AG08396 (cell line): ENCODE measurements at regions not wholly inside any gene's neighbourhood (a gene's known extent, or its start where the extent isn't known, plus 50 kb on each side); places are given as distances from the start of the nearest gene placed in this dataset.
"Not testable (repeated sequence)": the region's sequence is repeated elsewhere in the genome, so short reads cannot be mapped to it uniquely, and the experiment has no call there.

Source experiments
- DNase-seq: peaks from one replicate; pipeline ENCODE4 v3.0.0; 2012; ENCODE audit warnings: low spot score, mixed read lengths

- DNase-seq: no peak
These were observed 237.4 kb upstream of the ACVR2A start for GRCh38 chr2:147607379-147607778.

DNA sequence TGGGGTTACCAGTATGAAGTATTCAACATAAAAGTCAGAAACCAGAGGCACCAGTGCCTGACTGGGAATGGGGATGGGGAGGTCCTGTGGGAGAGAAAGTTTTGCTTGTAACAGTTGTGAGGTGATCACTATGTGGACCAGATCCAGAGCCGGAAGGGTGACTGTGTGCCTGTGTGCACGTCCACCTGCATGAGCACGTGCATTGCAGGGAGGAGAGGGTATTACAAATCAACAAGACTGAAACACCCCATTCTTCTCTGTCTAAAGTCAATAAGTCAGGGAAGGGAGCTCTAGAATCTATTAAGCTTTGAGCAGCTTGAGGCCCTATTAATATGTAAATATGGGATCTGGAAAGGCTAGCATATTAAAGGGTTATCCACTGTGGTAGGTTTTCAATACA lies 241.0 kb upstream of the ACVR2A start:
- DNase-seq: no peak

GRCh38 chr2:147603447-147603846 lies 241.4 kb upstream of the ACVR2A start:
- no peak for DNase-seq

GRCh38 chr2:147600646-147601045 lies 244.2 kb upstream of the ACVR2A start:
- DNase-seq: no peak

GRCh38 chr2:147600223-147600622 lies 244.6 kb upstream of the ACVR2A start:
- DNase-seq: no peak

- DNase-seq: no peak
These were observed 249.6 kb upstream of the ACVR2A start for GRCh38 chr2:147595200-147595599.

- DNase-seq: no peak
These were observed 250.8 kb upstream of the ACVR2A start for GRCh38 chr2:147594038-147594437.

DNA sequence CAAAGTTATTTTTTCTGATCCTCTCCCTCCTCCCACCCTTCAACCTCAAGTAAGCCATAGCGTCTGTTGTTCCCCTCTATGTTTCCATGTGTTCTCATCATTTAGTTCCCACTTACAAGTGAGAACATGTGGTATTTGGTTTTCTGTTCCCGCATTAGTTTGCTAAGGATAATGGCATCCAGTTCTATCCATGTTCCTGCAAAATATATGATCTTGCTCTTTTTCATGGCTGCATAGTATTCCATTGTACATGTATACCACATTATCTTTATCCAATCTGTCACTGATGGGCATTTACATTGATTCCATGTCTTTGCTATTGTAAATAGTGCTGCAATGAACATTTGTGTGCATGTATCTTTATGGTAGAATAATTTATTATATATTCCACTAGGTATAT lies 252.0 kb upstream of the ACVR2A start:
- not testable (repeated sequence) for DNase-seq

DNA sequence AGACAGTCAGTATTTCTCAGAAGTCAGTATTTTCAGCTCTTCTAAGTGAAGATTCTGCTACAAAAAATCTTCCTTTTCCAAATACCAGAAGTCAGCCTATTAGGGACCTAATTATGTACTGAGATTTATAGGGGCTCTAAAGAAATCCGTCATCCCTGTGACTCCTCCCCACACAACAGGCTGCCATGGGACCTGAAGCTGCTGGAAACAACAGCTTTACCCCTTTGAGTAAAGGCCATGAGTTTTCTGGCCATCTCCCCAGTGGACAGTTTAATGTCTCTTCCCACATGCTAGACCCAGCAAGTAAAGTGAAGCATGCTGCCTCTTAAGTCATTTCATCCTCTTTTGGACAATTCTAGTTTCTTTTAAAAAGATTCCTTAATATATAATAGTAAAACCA lies 255.7 kb upstream of the ACVR2A start:
- no peak for DNase-seq

DNA sequence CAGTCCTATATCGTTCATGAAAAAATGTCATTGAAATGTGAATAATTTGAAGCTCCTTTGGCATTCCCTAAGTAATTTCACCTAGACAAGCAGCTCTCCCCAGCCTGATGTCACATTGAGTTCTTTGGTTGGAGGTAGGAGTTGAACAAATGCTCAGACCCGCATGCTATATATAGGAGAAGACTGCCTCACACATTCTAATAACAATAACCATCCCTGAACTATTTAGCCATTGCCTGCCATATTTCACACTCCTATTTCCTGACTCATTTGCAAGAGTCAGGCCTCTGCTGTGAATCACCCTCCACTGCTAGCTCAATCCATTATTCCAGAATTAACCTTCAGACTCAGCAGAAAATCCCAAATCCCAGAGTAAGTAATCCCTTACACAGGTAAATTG lies 256.6 kb upstream of the ACVR2A start:
- no peak for DNase-seq

- no peak for DNase-seq
These were observed 266.3 kb upstream of the ACVR2A start for GRCh38 chr2:147578529-147578928.

DNA sequence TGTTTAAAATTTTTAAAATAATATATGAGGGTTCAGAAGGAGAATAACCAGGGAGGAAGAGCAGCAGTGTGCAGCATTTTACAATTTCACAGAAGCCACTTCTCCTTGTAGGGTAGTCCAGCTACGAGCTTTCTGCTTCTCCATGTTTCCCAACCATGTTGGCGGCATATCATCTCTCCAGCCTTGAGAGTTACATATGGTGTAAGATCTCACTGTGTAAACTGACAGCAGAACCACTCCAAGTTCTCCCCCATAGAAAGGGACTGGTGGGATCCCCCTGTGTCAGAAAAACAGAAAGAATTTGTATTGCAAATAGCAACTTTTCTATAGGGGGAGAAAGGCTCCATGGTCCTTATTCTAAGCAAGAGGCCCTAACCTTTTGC lies 266.8 kb upstream of the ACVR2A start:
- no peak for DNase-seq

DNA sequence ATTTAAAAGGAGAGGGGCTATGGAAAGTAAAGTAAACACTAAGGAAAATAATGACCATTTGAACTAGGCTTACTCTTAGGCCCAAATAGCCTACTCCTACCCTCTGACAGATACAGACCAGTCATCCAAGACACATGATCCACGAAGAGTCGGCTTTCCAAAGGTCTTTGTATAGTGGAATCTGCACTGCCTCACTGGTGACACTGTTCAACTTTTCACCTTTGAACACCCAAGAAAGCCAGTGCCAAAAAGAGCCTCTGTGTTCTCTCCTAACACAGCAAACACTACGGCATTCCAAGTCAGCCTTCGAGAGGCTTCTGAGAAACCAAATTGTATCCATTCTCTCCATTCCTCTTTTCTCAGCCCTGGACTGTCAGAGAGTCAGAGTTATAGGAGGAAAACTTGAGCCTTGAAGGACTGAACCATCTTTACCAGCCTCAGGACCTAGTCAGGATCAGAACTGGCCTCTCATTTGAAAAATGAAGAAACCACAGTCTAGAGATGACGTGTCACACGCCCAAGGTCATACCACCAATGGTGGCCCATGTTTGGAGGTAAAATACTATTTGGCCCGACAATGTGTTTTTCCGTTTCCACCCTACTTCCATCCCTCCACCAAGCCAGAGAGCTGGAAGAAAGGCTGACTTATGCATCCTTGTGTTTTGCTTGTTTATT lies 267.4 kb upstream of the ACVR2A start:
- DNase-seq: no peak

- no peak for DNase-seq
These were observed 269.7 kb upstream of the ACVR2A start for GRCh38 chr2:147575106-147575505.

DNA sequence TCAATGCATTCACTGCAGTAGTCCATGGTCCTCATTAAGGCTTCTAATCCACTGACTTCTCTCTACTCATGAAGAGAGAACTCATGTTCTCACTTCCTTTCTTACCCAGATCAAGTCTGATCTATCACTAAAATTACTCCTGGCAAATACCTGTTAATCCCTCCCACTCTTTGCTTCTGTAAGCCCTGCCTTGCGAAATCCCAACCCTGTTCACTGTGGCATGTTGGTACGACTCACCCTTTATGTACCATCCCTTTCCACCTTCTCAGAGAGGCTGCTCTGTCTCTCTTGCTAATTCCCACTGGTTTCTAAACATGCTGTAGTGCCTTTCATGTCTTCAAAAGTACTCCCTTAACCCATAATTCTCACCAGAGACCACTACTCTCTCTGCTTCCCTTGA lies 272.2 kb upstream of the ACVR2A start:
- no peak for DNase-seq

DNA sequence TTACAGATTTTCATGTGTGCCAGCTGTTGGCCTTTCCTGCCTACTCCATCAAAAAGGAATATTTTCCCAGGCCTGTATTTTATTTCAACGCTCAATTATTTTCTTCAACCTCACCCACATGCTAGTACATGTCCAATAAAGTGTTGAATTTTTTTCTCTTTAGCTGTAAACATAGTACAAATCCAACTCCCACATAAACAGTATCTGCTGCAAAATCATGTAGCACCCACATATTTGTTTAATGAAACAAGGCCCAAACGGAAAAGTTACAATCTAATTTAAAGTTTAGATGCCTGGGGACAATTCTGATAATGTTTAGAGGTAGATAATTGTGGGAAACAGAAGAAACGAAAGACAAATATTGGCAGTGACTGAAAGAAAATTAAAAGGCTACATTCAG lies 275.4 kb upstream of the ACVR2A start:
- DNase-seq: no peak

GRCh38 chr2:147568109-147568508 lies 276.7 kb upstream of the ACVR2A start:
- no peak for DNase-seq

GRCh38 chr2:147567136-147567535 lies 277.7 kb upstream of the ACVR2A start:
- DNase-seq: no peak

DNA sequence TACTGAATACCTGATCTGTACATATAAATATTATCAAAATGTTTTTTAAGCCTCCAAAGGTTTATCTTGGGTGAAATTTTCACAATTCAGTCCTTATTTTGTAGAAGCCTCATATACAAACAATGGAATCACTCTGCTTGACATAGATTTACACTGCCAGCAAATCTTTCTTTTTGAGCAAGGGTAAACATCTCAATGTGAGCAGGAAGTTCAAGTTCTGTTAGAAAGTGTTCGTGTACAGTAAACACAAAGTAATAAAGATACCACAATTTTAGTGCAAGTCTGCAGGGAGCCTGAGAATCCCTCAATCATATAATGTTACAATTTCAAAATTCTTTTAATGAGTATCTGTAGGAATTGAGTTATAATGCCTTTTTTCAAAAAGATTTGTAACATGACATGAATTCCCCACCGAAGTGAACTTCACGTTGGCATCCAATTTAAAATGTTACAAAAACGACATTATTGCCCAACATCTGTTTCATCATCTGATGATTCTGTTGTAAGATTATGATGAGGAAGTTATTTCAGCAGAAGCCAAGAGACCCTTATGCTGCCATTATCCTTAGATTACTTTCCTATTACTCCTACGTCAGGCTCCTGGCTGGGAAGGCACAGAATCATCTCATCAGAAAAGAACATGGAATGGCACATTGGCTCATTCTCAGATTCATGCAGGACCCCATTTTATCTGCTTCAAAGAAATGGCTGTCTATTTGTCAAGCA lies 283.9 kb upstream of the ACVR2A start:
- DNase-seq: no peak

- no peak for DNase-seq
These were observed 285.6 kb upstream of the ACVR2A start for GRCh38 chr2:147559070-147559725.

DNA sequence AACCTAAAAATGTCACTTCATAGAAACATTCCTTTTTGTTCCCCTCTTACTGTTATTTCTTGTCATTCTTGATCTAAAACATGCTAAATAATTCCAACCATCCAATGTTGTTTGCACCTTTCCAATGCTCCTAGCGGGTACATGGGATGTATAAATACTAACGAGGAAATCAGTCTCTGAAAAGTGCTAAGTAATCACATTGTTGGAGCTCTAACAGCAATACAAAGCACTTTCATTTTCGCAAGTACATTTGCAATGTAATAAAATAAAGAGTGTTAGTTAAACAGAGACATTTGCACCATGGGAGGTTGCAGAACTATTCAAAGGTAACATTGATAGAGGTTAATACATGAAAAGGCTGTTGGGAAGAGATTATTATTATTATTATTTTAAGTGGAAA lies 286.2 kb upstream of the ACVR2A start:
- DNase-seq: no peak

DNA sequence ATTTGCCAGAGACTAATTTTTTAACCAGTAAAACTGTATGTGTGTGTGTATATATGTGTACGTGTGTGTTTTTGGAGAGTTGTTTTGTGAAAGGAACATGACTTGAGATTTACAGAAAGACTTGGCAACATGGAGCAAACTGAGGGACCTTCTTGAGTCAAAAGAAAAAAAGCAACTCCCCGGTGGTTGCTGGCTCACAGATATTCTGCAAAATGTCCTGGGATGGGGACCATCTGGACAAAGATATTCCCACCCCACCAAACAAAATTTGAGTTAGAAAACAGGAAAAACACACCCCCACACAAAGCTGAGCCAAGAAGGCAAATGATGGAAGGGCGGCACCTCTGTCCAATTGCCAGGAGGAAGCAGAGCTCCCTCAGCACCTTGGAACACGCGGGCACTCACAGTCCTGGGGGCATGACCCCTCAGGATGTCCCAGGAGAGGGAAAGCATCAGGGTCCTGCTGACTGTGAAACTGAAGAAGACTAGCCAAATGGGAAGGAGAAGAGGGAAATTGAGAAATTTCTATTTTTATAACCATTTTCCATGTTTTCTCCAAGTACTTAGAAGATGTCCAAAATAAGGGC lies 290.2 kb upstream of the ACVR2A start:
- DNase-seq: no peak

- DNase-seq: no peak
These were observed 291.0 kb upstream of the ACVR2A start for GRCh38 chr2:147553775-147554271.
